CD8-positive, alpha-beta memory T cell (primary cell): ENCODE measurements at regions not wholly inside any gene's neighbourhood (a gene's known extent, or its start where the extent isn't known, plus 50 kb on each side); places are given as distances from the start of the nearest gene placed in this dataset.

ENCODE experiments used
- CTCF ChIA-PET: fragments of 350-600 bp; sonication (Branson Sonifier 250); formaldehyde crosslinking; loops from one replicate; lab custom pipeline; 2021; ENCODE audit warnings: antibody characterized with exemption; lab: Charles Lee
- POLR2A ChIA-PET: fragments of 350-600 bp; sonication (Branson Sonifier 250); formaldehyde crosslinking; loops from one replicate; lab custom pipeline; 2021; ENCODE audit warnings: antibody characterized with exemption; lab: Charles Lee
- DNase-seq, 5 donors: peaks; one replicate each; pipeline versions ENCODE4 v3.0.0 to v3.0.0-alpha.2; 2020 to 2022; ENCODE audit warnings: mixed read lengths in 1 of 5
- H3K27ac ChIP-seq: one replicate; pipeline ENCODE4 v1.7.0; 2013; ENCODE audit warnings: low read depth, mild to moderate bottlenecking, low read length, moderate library complexity
- H3K27me3 ChIP-seq: 2 replicates; pipeline ENCODE4 v1.7.0; 2013; ENCODE audit warnings: low read length, mild to moderate bottlenecking; ENCODE audit not compliant: insufficient read depth, poor library complexity, severe bottlenecking
- H3K36me3 ChIP-seq: 2 replicates; pipeline ENCODE4 v1.7.0; 2013; ENCODE audit warnings: mild to moderate bottlenecking, low read length, moderate library complexity; ENCODE audit not compliant: insufficient read depth
- H3K4me1 ChIP-seq: 2 replicates; pipeline ENCODE4 v1.7.0; 2013; ENCODE audit warnings: mild to moderate bottlenecking, low read length, moderate library complexity; ENCODE audit not compliant: insufficient read depth
- H3K4me3 ChIP-seq: 2 replicates; pipeline ENCODE4 v1.7.0; 2013; ENCODE audit warnings: mild to moderate bottlenecking, low read length
- H3K9me3 ChIP-seq: 2 replicates; pipeline ENCODE4 v1.7.0; 2013; ENCODE audit warnings: mild to moderate bottlenecking, low read length
- H3K27ac Mint-ChIP-seq, 8 donors: one replicate each; pipeline ENCODE4 v1.8.0; 2020 to 2021; ENCODE audit warnings: mixed read lengths in 8 of 8, mild to moderate bottlenecking in 6 of 8, inconsistent platforms in 3 of 8, moderate library complexity in 3 of 8
- H3K27me3 Mint-ChIP-seq, 2 donors: one replicate each; pipeline ENCODE4 v1.8.0; 2020 to 2021; ENCODE audit warnings: mixed read lengths in 2 of 2, mild to moderate bottlenecking in 1 of 2, moderate library complexity in 1 of 2
- H3K36me3 Mint-ChIP-seq, 3 donors: one replicate each; pipeline ENCODE4 v1.8.0; 2020 to 2021; ENCODE audit warnings: mixed read lengths in 3 of 3, inconsistent platforms in 1 of 3, mild to moderate bottlenecking in 1 of 3
- H3K4me1 Mint-ChIP-seq, 3 donors: one replicate each; pipeline ENCODE4 v1.8.0; 2020 to 2021; ENCODE audit warnings: mixed read lengths in 3 of 3, inconsistent platforms in 1 of 3, mild to moderate bottlenecking in 1 of 3
- H3K4me3 Mint-ChIP-seq, 7 donors: one replicate each; pipeline ENCODE4 v1.8.0; 2020 to 2021; ENCODE audit warnings: mixed read lengths in 7 of 7, mild to moderate bottlenecking in 6 of 7, moderate library complexity in 4 of 7, inconsistent platforms in 2 of 7
- H3K9me3 Mint-ChIP-seq, 5 donors: one replicate each; pipeline ENCODE4 v1.8.0; 2020 to 2022; ENCODE audit warnings: mixed read lengths in 5 of 5, mild to moderate bottlenecking in 3 of 5, moderate library complexity in 2 of 5, inconsistent platforms in 1 of 5

DNA sequence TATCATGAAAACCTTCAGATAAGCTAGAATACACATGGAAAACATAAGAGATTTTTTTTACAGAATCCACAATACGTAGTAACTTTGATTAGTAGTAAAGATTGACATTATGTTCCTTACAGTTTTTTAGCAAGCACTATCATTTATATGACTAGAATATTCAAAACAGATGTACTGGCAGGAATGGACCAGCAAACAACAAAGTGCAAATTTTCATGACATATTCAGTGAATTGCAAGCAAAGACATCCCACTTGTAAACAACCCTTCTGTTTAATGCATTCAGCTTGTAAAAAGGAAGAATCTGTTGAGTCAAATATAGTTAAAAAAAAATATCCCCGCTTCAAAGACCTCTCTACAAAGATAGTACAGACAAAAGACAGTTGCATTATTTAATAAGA, 403.7 kb upstream of the TRAM1L1 start:
- no peaks in the 10 kb centered on the region for H3K27me3 ChIP-seq
- POLR2A ChIA-PET = no interaction called here
- Mint-ChIP-seq H3K4me1 (no peaks in the 10 kb centered on the region), H3K9me3 (peaks cover 0 to 13% (median 0%) of the 10 kb centered on the region in 5 donors), H3K36me3 (no peaks in the 10 kb centered on the region), H3K27ac (no peak overlapping the region), H3K27me3 (no peaks in the 10 kb centered on the region), H3K4me3 (no peak overlapping the region)
- H3K27ac ChIP-seq = no peak overlapping the region
- CTCF ChIA-PET = no interaction called here
- no peak for DNase-seq
- no peaks in the 10 kb centered on the region for H3K4me1 ChIP-seq
- no peaks in the 10 kb centered on the region for H3K9me3 ChIP-seq
- no peak overlapping the region for H3K4me3 ChIP-seq
- no peaks in the 10 kb centered on the region for H3K36me3 ChIP-seq

DNA sequence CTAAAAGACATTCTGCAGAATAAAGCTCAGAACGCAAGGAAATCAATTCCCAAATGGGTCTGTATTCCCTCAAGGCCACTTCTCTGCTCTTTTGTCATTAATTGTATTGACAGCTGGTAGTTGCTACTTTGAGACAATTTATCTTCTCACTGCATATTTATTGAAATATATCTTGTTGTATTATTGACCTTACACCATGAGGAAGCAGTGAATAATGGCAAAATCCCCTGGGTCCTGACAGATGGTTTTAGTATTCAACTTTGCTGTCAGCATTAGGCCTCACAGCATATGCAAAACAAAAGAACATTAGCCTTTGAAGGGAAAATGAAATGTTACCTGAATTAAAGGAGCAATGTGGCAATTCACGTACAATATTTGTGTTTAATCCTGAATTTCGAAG, 406.1 kb upstream of the TRAM1L1 start:
- no peaks in the 10 kb centered on the region for H3K36me3 ChIP-seq
- H3K27me3 Mint-ChIP-seq = no peaks in the 10 kb centered on the region
- H3K27ac ChIP-seq = no peak overlapping the region
- no peak overlapping the region for H3K4me3 ChIP-seq
- ChIA-PET CTCF (no interaction called here), POLR2A (no interaction called here)
- DNase-seq = no peak
- H3K4me3 Mint-ChIP-seq = no peak overlapping the region
- H3K4me1 ChIP-seq = no peaks in the 10 kb centered on the region
- H3K27me3 ChIP-seq = no peaks in the 10 kb centered on the region
- H3K9me3 ChIP-seq = no peaks in the 10 kb centered on the region
- H3K4me1 Mint-ChIP-seq = no peaks in the 10 kb centered on the region
- peaks cover 0 to 4% (median 0%) of the 10 kb centered on the region in 5 donors for H3K9me3 Mint-ChIP-seq
- no peak overlapping the region for H3K27ac Mint-ChIP-seq
- H3K36me3 Mint-ChIP-seq = no peaks in the 10 kb centered on the region

DNA sequence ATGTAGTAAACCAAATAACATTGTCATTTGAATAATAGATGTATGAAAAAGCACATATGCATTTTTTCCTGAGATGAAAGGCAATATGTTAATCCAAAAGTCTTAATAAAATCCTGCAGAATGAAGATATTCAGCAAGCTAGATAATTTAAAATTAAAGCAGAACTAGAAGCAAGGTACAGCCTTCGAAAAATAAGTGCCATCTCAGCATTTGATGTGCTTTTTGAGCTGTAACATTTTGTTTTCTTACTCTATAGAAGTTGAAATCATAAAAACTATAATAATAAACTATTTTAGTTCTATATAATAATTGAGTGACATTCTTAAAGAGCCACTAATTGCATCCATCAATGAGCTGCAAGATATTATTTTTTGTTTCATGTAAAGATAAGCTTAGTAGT, 410.4 kb upstream of the TRAM1L1 start:
- Histone ChIP-seq H3K36me3 (no peaks in the 10 kb centered on the region), H3K27ac (no peak overlapping the region), H3K9me3 (no peaks in the 10 kb centered on the region), H3K27me3 (no peaks in the 10 kb centered on the region), H3K4me3 (no peak overlapping the region), H3K4me1 (no peaks in the 10 kb centered on the region)
- Mint-ChIP-seq H3K4me1 (no peaks in the 10 kb centered on the region), H3K36me3 (no peaks in the 10 kb centered on the region), H3K27ac (no peak overlapping the region), H3K4me3 (no peak overlapping the region), H3K27me3 (no peaks in the 10 kb centered on the region), H3K9me3 (no peaks in the 10 kb centered on the region)
- no peak for DNase-seq
- CTCF ChIA-PET = no interaction called here
- POLR2A ChIA-PET = no interaction called here

GRCh38 chr4:117512414-117512813, 427.0 kb upstream of the TRAM1L1 start:
- CTCF ChIA-PET = no interaction called here
- DNase-seq = no peak
- H3K4me1 Mint-ChIP-seq = no peaks in the 10 kb centered on the region
- Histone ChIP-seq H3K4me1 (no peaks in the 10 kb centered on the region), H3K9me3 (no peaks in the 10 kb centered on the region), H3K4me3 (no peak overlapping the region), H3K27me3 (no peaks in the 10 kb centered on the region), H3K27ac (no peak overlapping the region), H3K36me3 (no peaks in the 10 kb centered on the region)
- H3K27me3 Mint-ChIP-seq = no peaks in the 10 kb centered on the region
- H3K27ac Mint-ChIP-seq = no peak overlapping the region
- peaks cover 0 to 22% (median 2%) of the 10 kb centered on the region in 5 donors for H3K9me3 Mint-ChIP-seq
- POLR2A ChIA-PET = no interaction called here
- no peaks in the 10 kb centered on the region for H3K36me3 Mint-ChIP-seq
- H3K4me3 Mint-ChIP-seq = no peak overlapping the region

- no peak overlapping the region for H3K4me3 Mint-ChIP-seq
- H3K9me3 Mint-ChIP-seq = peaks cover 0 to 17% (median 6%) of the 10 kb centered on the region in 5 donors
- no peaks in the 10 kb centered on the region for H3K36me3 Mint-ChIP-seq
- DNase-seq = no peak
- H3K4me1 Mint-ChIP-seq = no peaks in the 10 kb centered on the region
- Histone ChIP-seq H3K27me3 (no peaks in the 10 kb centered on the region), H3K36me3 (no peaks in the 10 kb centered on the region), H3K4me3 (no peak overlapping the region), H3K9me3 (no peaks in the 10 kb centered on the region), H3K4me1 (no peaks in the 10 kb centered on the region), H3K27ac (no peak overlapping the region)
- no peaks in the 10 kb centered on the region for H3K27me3 Mint-ChIP-seq
- POLR2A ChIA-PET = no interaction called here
- CTCF ChIA-PET = no interaction called here
- H3K27ac Mint-ChIP-seq = no peak overlapping the region
These were observed 429.2 kb upstream of the TRAM1L1 start for GRCh38 chr4:117514391-117515175.

DNA sequence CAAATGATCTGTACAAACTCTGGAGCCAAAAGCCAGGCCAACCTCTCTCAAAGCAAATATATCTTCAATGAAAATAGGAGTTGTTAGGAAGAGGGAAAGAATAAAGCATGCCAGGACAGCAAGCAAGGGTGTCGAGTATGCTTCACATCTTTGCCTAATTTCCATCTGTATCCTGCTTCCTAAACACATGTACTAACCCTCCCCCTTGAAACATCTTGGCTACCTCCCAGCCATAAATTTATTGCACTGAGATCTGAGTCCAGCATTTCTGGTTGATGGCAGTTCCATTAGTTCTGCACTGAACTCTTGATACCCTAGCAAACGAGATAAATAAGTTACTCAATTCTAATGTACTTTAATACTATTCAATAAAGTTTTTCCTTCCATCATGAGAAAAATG, 430.5 kb upstream of the TRAM1L1 start:
- Histone ChIP-seq H3K4me3 (no peak overlapping the region), H3K36me3 (no peaks in the 10 kb centered on the region), H3K27ac (no peak overlapping the region), H3K4me1 (no peaks in the 10 kb centered on the region), H3K27me3 (no peaks in the 10 kb centered on the region), H3K9me3 (no peaks in the 10 kb centered on the region)
- H3K4me1 Mint-ChIP-seq = no peaks in the 10 kb centered on the region
- H3K36me3 Mint-ChIP-seq = no peaks in the 10 kb centered on the region
- H3K4me3 Mint-ChIP-seq = no peak overlapping the region
- peaks cover 2 to 17% (median 9%) of the 10 kb centered on the region in 5 donors for H3K9me3 Mint-ChIP-seq
- no peaks in the 10 kb centered on the region for H3K27me3 Mint-ChIP-seq
- DNase-seq = no peak
- ChIA-PET CTCF (no interaction called here), POLR2A (no interaction called here)
- H3K27ac Mint-ChIP-seq = no peak overlapping the region

- H3K27me3 ChIP-seq = no peaks in the 10 kb centered on the region
- Mint-ChIP-seq H3K9me3 (peaks cover 0 to 7% (median 0%) of the 10 kb centered on the region in 5 donors), H3K4me3 (no peak overlapping the region), H3K4me1 (no peaks in the 10 kb centered on the region), H3K36me3 (no peaks in the 10 kb centered on the region), H3K27me3 (no peaks in the 10 kb centered on the region), H3K27ac (no peak overlapping the region)
- no peak overlapping the region for H3K27ac ChIP-seq
- CTCF ChIA-PET = interaction anchor here (0.7 kb wide), 1 partner anchor 233 kb away, joined by 3 read pairs; no protein-coding TSS in a partner anchor
- no peaks in the 10 kb centered on the region for H3K9me3 ChIP-seq
- H3K36me3 ChIP-seq = no peaks in the 10 kb centered on the region
- no peaks in the 10 kb centered on the region for H3K4me1 ChIP-seq
- H3K4me3 ChIP-seq = no peak overlapping the region
- DNase-seq = no peak
- POLR2A ChIA-PET = no interaction called here
These were observed 442.2 kb upstream of the TRAM1L1 start for GRCh38 chr4:117527601-117528000.

DNA sequence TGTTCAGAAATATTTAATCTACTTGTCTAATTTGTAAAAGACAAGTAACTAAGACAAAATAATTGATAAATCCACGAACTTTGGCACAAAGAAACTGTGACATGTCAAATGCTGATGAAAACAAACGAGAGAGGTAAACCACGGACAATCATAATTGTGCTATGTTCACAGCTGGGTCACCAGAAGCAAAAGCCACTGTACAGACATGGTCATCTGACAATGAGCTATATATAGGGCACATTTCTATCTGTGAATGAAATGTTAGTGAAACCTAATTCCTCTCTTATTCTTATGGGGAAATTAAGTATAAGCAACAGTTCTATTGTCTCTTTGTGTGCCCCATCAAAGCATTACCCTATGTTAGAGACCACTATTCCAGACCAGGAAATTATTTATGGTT, 444.0 kb upstream of the TRAM1L1 start:
- H3K27ac Mint-ChIP-seq = no peak overlapping the region
- H3K27me3 ChIP-seq = no peaks in the 10 kb centered on the region
- peaks cover 0 to 3% (median 0%) of the 10 kb centered on the region in 5 donors for H3K9me3 Mint-ChIP-seq
- H3K4me3 Mint-ChIP-seq = no peak overlapping the region
- no peak overlapping the region for H3K4me3 ChIP-seq
- no peaks in the 10 kb centered on the region for H3K4me1 ChIP-seq
- ChIA-PET POLR2A (no interaction called here), CTCF (no interaction called here)
- no peak for DNase-seq
- H3K36me3 ChIP-seq = no peaks in the 10 kb centered on the region
- H3K4me1 Mint-ChIP-seq = no peaks in the 10 kb centered on the region
- no peaks in the 10 kb centered on the region for H3K27me3 Mint-ChIP-seq
- no peaks in the 10 kb centered on the region for H3K9me3 ChIP-seq
- no peaks in the 10 kb centered on the region for H3K36me3 Mint-ChIP-seq
- no peak overlapping the region for H3K27ac ChIP-seq
